GM18861 (cell line): ENCODE measurements at regions not wholly inside any gene's neighbourhood (a gene's known extent, or its start where the extent isn't known, plus 50 kb on each side); places are given as distances from the start of the nearest gene placed in this dataset.

Source experiments
- ATAC-seq: cut with Tn5 transposase; IDR thresholded peaks from one replicate; pipeline ENCODE4 v1.9.1; 2021; ENCODE audit not compliant: unreplicated experiment

GRCh38 chr6:122297010-122297409 lies 102.4 kb upstream of the HSF2 start:
- ATAC-seq = no peak

GRCh38 chr6:122302067-122302466 lies 97.4 kb upstream of the HSF2 start:
- no peak for ATAC-seq

- no peak for ATAC-seq
Observed at GRCh38 chr6:122307577-122307976, 91.9 kb upstream of the HSF2 start.

GRCh38 chr6:122308074-122308473 lies 91.4 kb upstream of the HSF2 start:
- no peak for ATAC-seq

GRCh38 chr6:122315842-122316241 lies 83.6 kb upstream of the HSF2 start:
- no peak for ATAC-seq

GRCh38 chr6:122322824-122323223 lies 76.6 kb upstream of the HSF2 start:
- no peak for ATAC-seq

- ATAC-seq = no peak
Observed at GRCh38 chr6:122323361-122323760, 76.1 kb upstream of the HSF2 start.

GRCh38 chr6:122330315-122330714 lies 69.1 kb upstream of the HSF2 start:
- no peak for ATAC-seq

GRCh38 chr6:122337645-122338044 lies 61.8 kb upstream of the HSF2 start:
- ATAC-seq = no peak

GRCh38 chr6:122339661-122340060 lies 59.8 kb upstream of the HSF2 start:
- ATAC-seq = no peak

GRCh38 chr6:122347280-122347679 lies 52.2 kb upstream of the HSF2 start:
- ATAC-seq = no peak

GRCh38 chr6:122347751-122348150 lies 51.7 kb upstream of the HSF2 start:
- no peak for ATAC-seq
